Upper lobe of left lung (tissue), 6 donors: ENCODE measurements at regions not wholly inside any gene's neighbourhood (a gene's known extent, or its start where the extent isn't known, plus 50 kb on each side); places are given as distances from the start of the nearest gene placed in this dataset.

Experiments
- ATAC-seq, 2 donors: fragments of 200-7000 bp; cut with Tn5 transposase; one replicate each; pipeline ENCODE4 v1.9.1; 2022; ENCODE audit warnings: mild to moderate bottlenecking in 2 of 2, moderate library complexity in 2 of 2; ENCODE audit not compliant: low FRiP score in 2 of 2
- DNase-seq, 2 donors: peaks; one replicate each; pipeline ENCODE4 v3.0.0-alpha.2; 2019 to 2020
- H3K27ac ChIP-seq, 4 donors: fragments of 200-600 bp; sonication (generic); one replicate each; pipeline ENCODE4 v1.5.1; 2016 to 2019
- H3K27me3 ChIP-seq, 4 donors: fragments of 200-600 bp; sonication (generic); one replicate each; pipeline ENCODE4 v1.5.1; 2017 to 2019
- H3K36me3 ChIP-seq, 4 donors: fragments of 200-600 bp; sonication (generic); one replicate each; pipeline ENCODE4 v1.5.1; 2016 to 2019
- H3K4me1 ChIP-seq, 4 donors: fragments of 200-600 bp; sonication (generic); one replicate each; pipeline ENCODE4 v1.5.1; 2018 to 2019
- H3K4me3 ChIP-seq, 4 donors: fragments of 200-600 bp; sonication (generic); one replicate each; pipeline ENCODE4 v1.5.1; 2017 to 2019; ENCODE audit warnings: mild to moderate bottlenecking in 2 of 4, moderate library complexity in 1 of 4
- H3K9me3 ChIP-seq, 4 donors: fragments of 200-600 bp; sonication (generic); one replicate each; pipeline ENCODE4 v1.5.1; 2018 to 2019
- CTCF ChIP-seq, 6 experiments: fragments of 450-650 bp in 4 of 6; fragments of 200-600 bp in 2 of 6; sonication (generic) in 2 of 6; IDR thresholded peaks; one replicate each; pipeline ENCODE4 v1.5.1; 2016 to 2019; ENCODE audit warnings: antibody characterized with exemption in 6 of 6
- EP300 ChIP-seq, 4 donors: sonication (generic); formaldehyde crosslinking; IDR thresholded peaks; one replicate each; pipeline ENCODE4 v1.5.1; 2017; ENCODE audit warnings: antibody characterized with exemption in 4 of 4, control low read depth in 2 of 4
- POLR2A ChIP-seq, 4 donors: fragments of 450-650 bp; IDR thresholded peaks; one replicate each; pipeline ENCODE4 v1.5.1; 2016 to 2017; ENCODE audit warnings: antibody characterized with exemption in 4 of 4, mild to moderate bottlenecking in 2 of 4
- POLR2AphosphoS5 ChIP-seq, 2 donors: sonication (generic); formaldehyde crosslinking; IDR thresholded peaks; one replicate each; pipeline ENCODE4 v1.5.1; 2017; ENCODE audit warnings: antibody characterized with exemption in 2 of 2
- WGBS, 2 donors: methylation state at CpG; one replicate each; pipeline ENCODE4 v1.1.5; 2017 to 2018; 5-methylcytosine and 5-hydroxymethylcytosine counted together
- donor health status: DM: no; HTN: no; CAD: no; lungs with moderate emphysema.
- donor health status: DM: no; HTN: yes; CAD: no; lungs with severe emphysema.

GRCh38 chr12:58801986-58802385 lies 118.3 kb downstream of the LRIG3 start:
- Histone ChIP-seq H3K9me3 (no peaks in the 10 kb centered on the region), H3K27ac (no peak overlapping the region), H3K36me3 (no peaks in the 10 kb centered on the region), H3K4me1 (no peaks in the 10 kb centered on the region), H3K27me3 (no peaks in the 10 kb centered on the region), H3K4me3 (no peak overlapping the region)
- ATAC-seq = no peak
- TF ChIP-seq POLR2AphosphoS5 (IDR thresholded peaks at IDR 0.05) (no peak), POLR2A (IDR thresholded peaks at IDR 0.05) (no peak), EP300 (IDR thresholded peaks at IDR 0.05) (no peak), CTCF (IDR thresholded peaks at IDR 0.05) (no peak)
- 19 to 30% methylated on average over 1 of the region's 1 CpG for WGBS, 2 donors
- no peak for DNase-seq

GRCh38 chr12:58803908-58804307 lies 116.4 kb downstream of the LRIG3 start:
- DNase-seq = no peak

GRCh38 chr12:58804749-58805148 lies 115.6 kb downstream of the LRIG3 start:
- WGBS, 2 donors = 48 to 56% methylated on average over 2 of the region's 2 CpGs
- ATAC-seq = no peak
- Histone ChIP-seq H3K4me3 (no peak overlapping the region), H3K9me3 (no peaks in the 10 kb centered on the region), H3K36me3 (no peaks in the 10 kb centered on the region), H3K27me3 (no peaks in the 10 kb centered on the region), H3K27ac (no peak overlapping the region), H3K4me1 (no peaks in the 10 kb centered on the region)
- no peak for DNase-seq
- TF ChIP-seq EP300 (IDR thresholded peaks at IDR 0.05) = no peak
- no peak for TF ChIP-seq POLR2AphosphoS5 (IDR thresholded peaks at IDR 0.05)
- TF ChIP-seq POLR2A (IDR thresholded peaks at IDR 0.05) = no peak
- peak in 1 of 6 experiments; percentile 24 for TF ChIP-seq CTCF (IDR thresholded peaks at IDR 0.05)

More at GRCh38 chr12:58803908-58804307, 116.4 kb downstream of the LRIG3 start:
- Histone ChIP-seq H3K36me3 (no peaks in the 10 kb centered on the region), H3K27ac (no peak overlapping the region), H3K4me1 (no peaks in the 10 kb centered on the region), H3K9me3 (no peaks in the 10 kb centered on the region), H3K4me3 (no peak overlapping the region), H3K27me3 (no peaks in the 10 kb centered on the region)
- TF ChIP-seq POLR2A (IDR thresholded peaks at IDR 0.05) (no peak), CTCF (IDR thresholded peaks at IDR 0.05) (no peak), EP300 (IDR thresholded peaks at IDR 0.05) (no peak), POLR2AphosphoS5 (IDR thresholded peaks at IDR 0.05) (no peak)
- ATAC-seq = peak in 1 of 2 donors; percentile 93
- WGBS, 2 donors = 67 to 71% methylated on average over 2 of the region's 2 CpGs

- ATAC-seq = no peak
- no peak for DNase-seq
- no peak overlapping the region for H3K27ac ChIP-seq
- 66 to 71% methylated on average over 4 of the region's 4 CpGs for WGBS, 2 donors
- no peak for TF ChIP-seq POLR2A (IDR thresholded peaks at IDR 0.05)
- no peak for TF ChIP-seq POLR2AphosphoS5 (IDR thresholded peaks at IDR 0.05)
- no peak for TF ChIP-seq CTCF (IDR thresholded peaks at IDR 0.05)
- TF ChIP-seq EP300 (IDR thresholded peaks at IDR 0.05) = no peak
- H3K36me3 ChIP-seq = no peaks in the 10 kb centered on the region
- no peaks in the 10 kb centered on the region for H3K4me1 ChIP-seq
- no peaks in the 10 kb centered on the region for H3K27me3 ChIP-seq
- no peak overlapping the region for H3K4me3 ChIP-seq
- no peaks in the 10 kb centered on the region for H3K9me3 ChIP-seq
These were observed 111.2 kb downstream of the LRIG3 start for GRCh38 chr12:58809064-58809607.

GRCh38 chr12:58811346-58811745 lies 109.0 kb downstream of the LRIG3 start:
- 67 to 83% methylated on average over 2 of the region's 2 CpGs for WGBS, 2 donors
- ATAC-seq (no peak), DNase-seq (no peak)
- Histone ChIP-seq H3K36me3 (no peaks in the 10 kb centered on the region), H3K27me3 (no peaks in the 10 kb centered on the region), H3K27ac (no peak overlapping the region), H3K4me3 (no peak overlapping the region), H3K9me3 (no peaks in the 10 kb centered on the region), H3K4me1 (no peaks in the 10 kb centered on the region)
- no peak for TF ChIP-seq EP300 (IDR thresholded peaks at IDR 0.05)
- no peak for TF ChIP-seq POLR2AphosphoS5 (IDR thresholded peaks at IDR 0.05)
- no peak for TF ChIP-seq POLR2A (IDR thresholded peaks at IDR 0.05)
- no peak for TF ChIP-seq CTCF (IDR thresholded peaks at IDR 0.05)
